ENCODE measurements at regions not wholly inside any gene's neighbourhood (a gene's known extent, or its start where the extent isn't known, plus 50 kb on each side); places are given as distances from the start of the nearest gene placed in this dataset.

DNA sequence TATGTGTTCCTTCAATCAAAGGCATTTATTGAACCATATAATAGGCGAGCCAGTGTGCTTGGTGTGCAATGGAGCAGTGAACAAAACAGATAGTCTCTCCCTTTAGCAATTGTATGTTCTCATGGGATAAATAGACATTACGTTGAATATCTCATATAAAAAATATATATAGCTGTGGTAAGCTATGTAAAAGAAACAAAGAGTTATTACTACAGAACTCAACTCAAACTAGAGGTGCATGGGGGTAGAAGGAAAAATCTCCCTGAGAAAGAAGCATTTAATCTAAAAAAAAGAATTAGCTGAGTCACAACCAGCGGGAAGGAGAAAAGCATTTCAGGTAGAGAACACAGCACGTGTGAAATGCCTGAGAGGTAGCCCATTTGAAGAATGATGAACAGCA lies 919.3 kb downstream of the CDH11 start:
- TF ChIP-seq TCF12 (IDR thresholded peaks at IDR 0.05; ENCODE audit: low read depth) (no peak), TAF1 (IDR thresholded peaks at IDR 0.05; ENCODE audit: low read depth) (no peak), FOXM1 (IDR thresholded peaks at IDR 0.05; ENCODE audit: borderline replicate concordance, low read depth) (no peak), NFIC (IDR thresholded peaks at IDR 0.05) (no peak), ZBTB7A (IDR thresholded peaks at IDR 0.05; ENCODE audit: low read depth) (no peak), RAD21 (IDR thresholded peaks at IDR 0.05; ENCODE audit: low read depth) (no peak)
